Left renal pelvis (tissue), 4 donors: ENCODE measurements at regions not wholly inside any gene's neighbourhood (a gene's known extent, or its start where the extent isn't known, plus 50 kb on each side); places are given as distances from the start of the nearest gene placed in this dataset.
A peak's percentile ranks its signal among the peaks of the same experiment; 100 is the strongest.

Experiments used
- DNase-seq, 4 donors: peaks; one replicate each; pipeline ENCODE4 v3.0.0-alpha.2; 2013; ENCODE audit warnings: low read depth in 4 of 4, low spot score in 3 of 4

DNA sequence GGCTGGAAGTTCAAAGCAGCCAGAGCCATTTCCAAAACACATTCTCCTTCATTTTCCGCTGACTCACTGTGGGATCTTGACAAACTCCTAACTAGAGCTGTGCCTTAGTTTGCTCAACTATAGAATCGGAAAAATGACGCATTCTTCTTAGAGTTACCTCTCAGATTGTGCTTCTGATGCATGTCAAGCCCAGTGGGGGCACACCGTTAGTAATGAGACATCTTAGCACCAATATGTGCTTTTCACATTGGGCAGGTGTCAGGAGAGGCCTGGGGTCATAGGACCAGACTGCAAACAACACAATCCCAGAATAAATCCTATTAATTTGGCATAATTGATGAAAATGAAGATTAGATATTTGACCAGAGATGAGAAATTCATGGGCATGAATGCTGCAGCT lies 71.3 kb upstream of the UBE3A start:
- DNase-seq: no peak

DNA sequence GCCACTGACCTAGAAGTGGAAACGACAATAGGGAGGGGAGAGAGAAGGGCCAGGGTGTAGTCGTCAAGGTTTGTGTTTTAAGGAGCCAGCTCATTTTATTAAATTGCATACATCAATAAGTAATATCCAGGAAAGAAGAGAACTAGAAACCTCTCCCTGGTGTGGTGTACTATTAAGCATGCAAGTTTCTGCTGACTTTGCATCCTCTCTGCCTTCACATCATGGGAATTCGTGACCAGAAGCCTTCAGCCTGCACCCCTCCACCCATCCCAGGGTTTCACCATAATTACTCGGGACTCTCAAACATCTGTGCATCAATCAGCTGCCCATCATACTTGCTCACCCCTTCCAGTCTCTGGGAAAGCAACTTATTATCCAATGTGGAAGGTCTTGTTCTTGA lies 70.9 kb upstream of the UBE3A start:
- DNase-seq: no peak

DNA sequence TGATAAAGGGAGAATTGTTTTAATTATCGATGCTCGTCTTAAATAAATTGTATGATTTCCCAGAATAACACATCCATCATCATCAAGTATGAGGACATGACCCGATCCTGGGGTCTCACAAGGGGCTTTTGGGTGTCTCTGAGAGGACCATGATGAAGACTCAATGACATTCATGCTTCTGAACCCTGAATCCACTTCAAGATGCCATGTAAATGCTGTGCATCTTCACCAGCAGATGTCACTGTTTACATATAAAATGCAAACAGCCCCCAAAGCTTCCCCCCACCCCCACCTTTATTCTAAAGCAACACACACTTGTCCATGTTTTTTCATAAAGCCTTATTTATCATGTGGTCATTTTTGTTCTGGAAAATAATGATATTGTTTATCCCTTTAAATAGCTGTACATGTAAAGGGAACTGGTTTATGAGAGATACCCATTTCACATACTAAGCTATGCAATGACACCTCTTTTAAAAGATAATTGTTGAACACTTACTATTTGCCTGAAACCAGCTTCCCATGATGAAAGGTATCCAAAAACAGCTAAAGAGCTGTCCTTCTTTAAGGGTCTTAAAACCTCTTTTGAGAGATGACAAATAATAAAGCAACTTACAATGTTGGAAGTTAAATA lies 69.7 kb upstream of the UBE3A start:
- peak in 1 of 4 donors; percentile 3 for DNase-seq

DNA sequence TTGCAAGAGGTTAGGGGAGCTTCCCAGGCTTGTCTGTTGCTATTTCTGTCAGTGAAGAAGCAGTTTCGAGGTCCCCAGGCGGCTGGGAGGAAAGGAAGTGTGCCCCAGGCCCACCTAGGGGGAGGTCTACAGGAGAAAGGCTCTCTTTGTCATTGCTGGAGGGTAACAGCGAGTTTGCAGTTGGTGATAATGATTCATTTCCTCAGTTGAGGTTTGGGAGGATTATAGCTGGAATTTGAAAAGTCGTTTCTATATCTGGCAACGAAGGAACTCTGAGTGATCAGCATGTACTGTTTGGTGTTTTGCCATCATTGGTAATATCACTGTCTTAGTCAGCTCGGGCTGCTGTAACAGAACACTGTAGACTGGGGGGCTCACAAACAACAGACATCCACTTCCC lies 65.5 kb upstream of the UBE3A start:
- DNase-seq: no peak

DNA sequence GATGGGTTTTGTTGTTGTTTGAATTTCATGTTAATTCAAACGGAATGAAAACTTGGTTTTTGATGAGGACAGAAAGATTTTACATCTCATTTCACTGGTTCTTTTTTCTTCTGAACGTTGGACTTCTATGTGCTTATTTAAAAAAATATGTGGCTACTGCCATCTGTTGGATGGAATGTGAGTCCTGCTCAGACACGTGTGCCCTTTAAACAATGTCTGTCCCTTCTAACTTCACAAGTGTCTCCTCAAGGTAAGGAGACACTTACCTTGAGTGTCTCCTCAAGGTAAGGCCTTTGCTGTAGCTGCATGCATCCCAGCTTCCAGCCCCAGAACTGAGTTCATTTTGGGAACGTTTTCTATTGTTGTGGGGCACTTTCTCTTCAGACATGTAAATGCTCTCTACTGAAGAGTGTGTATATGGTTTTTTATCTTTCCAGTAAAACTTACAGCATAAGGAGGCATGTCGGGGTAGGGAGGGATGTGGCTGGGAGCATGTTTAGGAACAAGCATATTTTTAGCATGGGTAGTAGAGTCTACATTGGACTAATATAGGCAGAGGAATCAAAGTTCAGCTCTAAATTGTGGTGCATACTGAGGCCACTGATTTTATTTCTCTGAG lies 63.1 kb upstream of the UBE3A start:
- peak in 2 of 4 donors; percentile 10 to 22 for DNase-seq

DNA sequence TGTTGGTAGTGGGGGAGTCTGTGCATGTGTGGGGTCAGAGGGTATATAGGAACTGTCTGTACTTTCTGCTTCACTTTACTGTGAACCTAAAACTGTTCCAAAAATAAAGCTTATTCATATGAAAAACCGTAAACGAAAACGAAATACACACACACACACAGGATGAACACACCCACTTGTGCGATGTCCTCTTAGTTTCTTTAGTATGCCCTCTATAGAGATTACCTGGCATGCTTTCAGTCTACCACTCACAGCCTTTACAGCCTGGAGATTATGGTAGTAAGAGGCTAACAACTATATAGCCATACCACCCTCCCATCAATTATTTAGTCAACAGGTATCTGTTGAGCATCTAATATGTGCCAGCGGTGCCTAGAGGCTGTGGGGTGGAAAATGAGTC lies 60.0 kb upstream of the UBE3A start:
- no peak for DNase-seq

DNA sequence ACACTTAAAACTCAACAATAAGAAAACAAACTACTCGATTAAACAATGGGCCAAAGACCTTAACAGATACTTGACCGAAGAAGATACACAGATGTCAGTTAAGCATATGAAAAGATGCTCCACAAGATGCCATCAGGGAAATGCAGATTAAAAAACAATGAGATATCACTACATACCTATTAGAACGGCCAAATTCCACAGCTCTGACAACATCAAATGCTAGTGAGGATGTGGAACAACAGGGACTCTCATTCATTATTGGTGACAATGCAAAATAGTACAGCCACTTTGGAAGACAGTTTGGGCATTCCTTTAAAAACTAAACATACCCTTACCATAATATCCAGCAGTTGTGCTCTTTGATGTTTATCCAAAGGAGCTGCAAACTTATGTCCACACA lies 59.1 kb upstream of the UBE3A start:
- DNase-seq: no peak

DNA sequence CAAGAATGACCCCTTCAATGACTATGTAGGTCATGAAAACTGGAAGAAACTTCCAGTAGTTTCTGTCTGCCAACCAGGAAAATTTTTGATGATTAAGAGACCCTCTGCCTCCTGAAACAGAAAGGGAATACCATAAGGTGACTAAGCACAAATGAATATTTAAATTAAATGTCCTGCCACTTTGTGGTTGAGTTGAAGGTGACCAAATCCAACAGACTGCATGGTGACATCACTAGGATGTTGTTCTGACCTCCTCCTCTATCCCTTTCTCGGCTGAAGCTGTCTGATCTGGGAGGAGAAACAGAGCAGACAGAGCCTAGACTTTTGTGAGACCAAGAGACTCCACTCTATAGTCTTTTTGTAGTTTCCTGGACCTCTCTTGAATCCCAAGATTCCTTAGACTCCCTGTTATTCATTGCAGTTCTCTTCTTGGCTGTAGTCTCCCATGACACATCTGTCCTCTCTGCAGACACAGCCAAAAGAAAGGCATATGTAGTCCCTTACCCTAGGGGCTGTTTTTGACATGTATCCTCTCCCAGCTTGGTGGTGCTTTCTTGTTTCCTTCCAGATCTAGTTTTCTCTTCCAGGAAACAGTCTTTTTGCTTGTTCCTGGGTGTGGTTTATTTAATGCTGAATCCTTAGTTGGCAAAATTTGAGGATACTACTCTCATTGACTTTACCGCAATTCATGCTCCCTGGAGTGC lies 55.2 kb upstream of the UBE3A start:
- DNase-seq: no peak

DNA sequence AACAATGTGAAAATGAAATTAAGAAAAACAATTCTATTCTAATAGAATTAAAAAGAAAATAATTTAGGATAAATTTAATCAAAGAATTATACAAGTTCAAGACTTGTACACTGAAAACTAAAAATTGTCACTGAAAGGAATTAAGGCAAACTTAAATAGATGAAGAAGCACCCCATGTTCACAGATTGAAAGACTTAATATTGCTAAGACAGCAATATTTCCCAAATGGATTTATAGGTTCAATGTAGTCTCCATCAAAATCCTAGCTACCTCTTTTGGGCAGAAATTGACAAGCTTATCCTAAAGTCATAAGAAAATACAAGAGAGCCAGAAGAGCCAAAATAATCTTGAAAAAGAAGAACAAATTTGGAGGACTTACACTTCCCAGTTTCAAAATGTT lies 53.5 kb upstream of the UBE3A start:
- DNase-seq: no peak
